GM23338 (cell line): ENCODE measurements at regions not wholly inside any gene's neighbourhood (a gene's known extent, or its start where the extent isn't known, plus 50 kb on each side); places are given as distances from the start of the nearest gene placed in this dataset.

Experiments used
- ATAC-seq: fragments of 200-7000 bp; cut with Tn5 transposase; 3 replicates; pipeline ENCODE4 v1.9.1; 2020
- DNase-seq: peaks from one replicate; pipeline ENCODE4 v3.0.0-alpha.2; 2015; ENCODE audit warnings: low spot score
- H2AFZ ChIP-seq: fragments of 200-600 bp; sonication (generic); 2 replicates; pipeline ENCODE4 v1.8.0; 2016; ENCODE audit warnings: antibody characterized with exemption, mild to moderate bottlenecking, moderate library complexity
- H3F3A ChIP-seq: fragments of 200-600 bp; sonication (generic); replicated peaks from 2 replicates; pipeline ENCODE4 v1.8.0; 2017; ENCODE audit warnings: antibody characterized with exemption, mixed run types, low read depth
- H3K27ac ChIP-seq: fragments of 200-600 bp; sonication (generic); 2 replicates; pipeline ENCODE4 v1.6.1; 2016; ENCODE audit warnings: low read depth
- H3K27me3 ChIP-seq: fragments of 200-600 bp; sonication (generic); 2 replicates; pipeline ENCODE4 v1.8.0; 2016; ENCODE audit warnings: mild to moderate bottlenecking, mixed run types, moderate library complexity; ENCODE audit not compliant: insufficient read depth
- H3K36me3 ChIP-seq: fragments of 200-600 bp; sonication (generic); 2 replicates; pipeline ENCODE4 v1.8.0; 2016; ENCODE audit warnings: mild to moderate bottlenecking; ENCODE audit not compliant: insufficient read depth
- H3K4me1 ChIP-seq: fragments of 200-600 bp; sonication (generic); 2 replicates; pipeline ENCODE4 v1.8.0; 2016; ENCODE audit warnings: mild to moderate bottlenecking, moderate library complexity; ENCODE audit not compliant: insufficient read depth
- H3K4me2 ChIP-seq: fragments of 200-600 bp; sonication (generic); 2 replicates; pipeline ENCODE4 v1.7.1; 2017; ENCODE audit warnings: mixed run types
- H3K4me3 ChIP-seq: fragments of 200-600 bp; sonication (generic); 2 replicates; pipeline ENCODE4 v1.6.1; 2016; ENCODE audit warnings: mixed run types
- H3K79me2 ChIP-seq: fragments of 200-600 bp; sonication (generic); replicated peaks from 2 replicates; pipeline ENCODE4 v1.8.0; 2017; ENCODE audit warnings: mild to moderate bottlenecking; ENCODE audit not compliant: insufficient read depth
- H3K9me2 ChIP-seq: fragments of 200-600 bp; sonication (generic); 2 replicates; pipeline ENCODE4 v1.8.0; 2017; ENCODE audit not compliant: insufficient read depth
- H4K20me1 ChIP-seq: fragments of 200-600 bp; sonication (generic); replicated peaks from 2 replicates; pipeline ENCODE4 v1.8.0; 2017; ENCODE audit warnings: mild to moderate bottlenecking; ENCODE audit not compliant: insufficient read depth
- H3K27ac Mint-ChIP-seq: 2 replicates; pipeline ENCODE4 v1.8.0; 2020; ENCODE audit warnings: inconsistent platforms, mild to moderate bottlenecking, moderate library complexity, mixed read lengths
- H3K27me3 Mint-ChIP-seq: 3 replicates; pipeline ENCODE4 v1.8.0; 2022; ENCODE audit warnings: low read depth, mild to moderate bottlenecking, moderate library complexity, mixed read lengths, inconsistent platforms; ENCODE audit not compliant: insufficient read depth, poor library complexity
- H3K36me3 Mint-ChIP-seq: 3 replicates; pipeline ENCODE4 v1.8.0; 2021; ENCODE audit warnings: low read depth, mild to moderate bottlenecking, inconsistent platforms, moderate library complexity, mixed read lengths
- H3K4me1 Mint-ChIP-seq: 3 replicates; pipeline ENCODE4 v1.8.0; 2020; ENCODE audit warnings: mild to moderate bottlenecking, inconsistent platforms, mixed read lengths
- H3K4me3 Mint-ChIP-seq: 3 replicates; pipeline ENCODE4 v1.8.0; 2021; ENCODE audit warnings: moderate library complexity, mild to moderate bottlenecking, inconsistent platforms, mixed read lengths
- H3K9me3 Mint-ChIP-seq: 3 replicates; pipeline ENCODE4 v1.8.0; 2020; ENCODE audit warnings: moderate library complexity, mild to moderate bottlenecking, inconsistent platforms, mixed read lengths
- NANOG ChIP-seq: IDR thresholded peaks from 2 replicates; pipeline ENCODE4 v1.6.1; 2016; ENCODE audit warnings: antibody characterized with exemption, borderline replicate concordance
- POLR2AphosphoS5 ChIP-seq: IDR thresholded peaks from 2 replicates; pipeline ENCODE4 v1.6.1; 2016; ENCODE audit warnings: antibody characterized with exemption, low read depth
- ZNF114 ChIP-seq: fragments of 250-450 bp; sonication (Bioruptor Pico); IDR thresholded peaks from 2 replicates; pipeline ENCODE4 v1.5.0; 2020; ENCODE audit warnings: mild to moderate bottlenecking, moderate library complexity
- ZNF331 ChIP-seq: fragments of 250-450 bp; sonication (Bioruptor Pico); IDR thresholded peaks from 2 replicates; pipeline ENCODE4 v1.5.0; 2020; ENCODE audit warnings: low read depth, mild to moderate bottlenecking, moderate library complexity
- TF ChIP-seq, protein P1 (sequence below): fragments of 250-450 bp; sonication (Bioruptor Pico); IDR thresholded peaks from 2 replicates; pipeline ENCODE4 v1.5.0; 2020; ENCODE audit warnings: mild to moderate bottlenecking, moderate library complexity
- TF ChIP-seq, protein P2 (sequence below), 2 experiments: fragments of 200-600 bp in 1 of 2; sonication (generic) in 1 of 2; conservative IDR thresholded peaks; 2 replicates each; pipeline versions ENCODE4 v1.5.1 to v1.6.1; 2016 to 2017; ENCODE audit warnings: antibody characterized with exemption in 2 of 2, low read depth in 2 of 2, mild to moderate bottlenecking in 2 of 2, moderate library complexity in 1 of 2

DNA sequence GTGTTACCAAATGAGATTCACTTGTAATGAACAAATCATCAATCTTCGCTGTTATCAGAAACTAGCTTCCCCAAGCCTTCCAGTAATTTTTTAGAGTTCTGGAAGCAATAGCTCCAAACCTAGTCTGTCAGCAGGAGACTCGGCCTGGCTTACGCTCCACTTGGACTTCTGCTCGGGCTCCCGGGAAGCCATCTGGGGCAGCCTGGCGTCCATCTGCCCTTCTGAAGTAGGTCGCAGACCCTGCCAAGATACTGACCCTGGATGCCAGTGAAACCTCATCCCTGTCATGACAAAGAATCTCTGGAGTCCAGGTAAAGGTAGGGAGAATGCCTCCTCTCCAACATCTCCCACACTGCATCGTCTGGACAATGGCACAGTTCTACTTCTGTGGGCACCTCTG is 493.8 kb upstream of the ZFP42 start (continued):
- TF ChIP-seq, protein P1, sequence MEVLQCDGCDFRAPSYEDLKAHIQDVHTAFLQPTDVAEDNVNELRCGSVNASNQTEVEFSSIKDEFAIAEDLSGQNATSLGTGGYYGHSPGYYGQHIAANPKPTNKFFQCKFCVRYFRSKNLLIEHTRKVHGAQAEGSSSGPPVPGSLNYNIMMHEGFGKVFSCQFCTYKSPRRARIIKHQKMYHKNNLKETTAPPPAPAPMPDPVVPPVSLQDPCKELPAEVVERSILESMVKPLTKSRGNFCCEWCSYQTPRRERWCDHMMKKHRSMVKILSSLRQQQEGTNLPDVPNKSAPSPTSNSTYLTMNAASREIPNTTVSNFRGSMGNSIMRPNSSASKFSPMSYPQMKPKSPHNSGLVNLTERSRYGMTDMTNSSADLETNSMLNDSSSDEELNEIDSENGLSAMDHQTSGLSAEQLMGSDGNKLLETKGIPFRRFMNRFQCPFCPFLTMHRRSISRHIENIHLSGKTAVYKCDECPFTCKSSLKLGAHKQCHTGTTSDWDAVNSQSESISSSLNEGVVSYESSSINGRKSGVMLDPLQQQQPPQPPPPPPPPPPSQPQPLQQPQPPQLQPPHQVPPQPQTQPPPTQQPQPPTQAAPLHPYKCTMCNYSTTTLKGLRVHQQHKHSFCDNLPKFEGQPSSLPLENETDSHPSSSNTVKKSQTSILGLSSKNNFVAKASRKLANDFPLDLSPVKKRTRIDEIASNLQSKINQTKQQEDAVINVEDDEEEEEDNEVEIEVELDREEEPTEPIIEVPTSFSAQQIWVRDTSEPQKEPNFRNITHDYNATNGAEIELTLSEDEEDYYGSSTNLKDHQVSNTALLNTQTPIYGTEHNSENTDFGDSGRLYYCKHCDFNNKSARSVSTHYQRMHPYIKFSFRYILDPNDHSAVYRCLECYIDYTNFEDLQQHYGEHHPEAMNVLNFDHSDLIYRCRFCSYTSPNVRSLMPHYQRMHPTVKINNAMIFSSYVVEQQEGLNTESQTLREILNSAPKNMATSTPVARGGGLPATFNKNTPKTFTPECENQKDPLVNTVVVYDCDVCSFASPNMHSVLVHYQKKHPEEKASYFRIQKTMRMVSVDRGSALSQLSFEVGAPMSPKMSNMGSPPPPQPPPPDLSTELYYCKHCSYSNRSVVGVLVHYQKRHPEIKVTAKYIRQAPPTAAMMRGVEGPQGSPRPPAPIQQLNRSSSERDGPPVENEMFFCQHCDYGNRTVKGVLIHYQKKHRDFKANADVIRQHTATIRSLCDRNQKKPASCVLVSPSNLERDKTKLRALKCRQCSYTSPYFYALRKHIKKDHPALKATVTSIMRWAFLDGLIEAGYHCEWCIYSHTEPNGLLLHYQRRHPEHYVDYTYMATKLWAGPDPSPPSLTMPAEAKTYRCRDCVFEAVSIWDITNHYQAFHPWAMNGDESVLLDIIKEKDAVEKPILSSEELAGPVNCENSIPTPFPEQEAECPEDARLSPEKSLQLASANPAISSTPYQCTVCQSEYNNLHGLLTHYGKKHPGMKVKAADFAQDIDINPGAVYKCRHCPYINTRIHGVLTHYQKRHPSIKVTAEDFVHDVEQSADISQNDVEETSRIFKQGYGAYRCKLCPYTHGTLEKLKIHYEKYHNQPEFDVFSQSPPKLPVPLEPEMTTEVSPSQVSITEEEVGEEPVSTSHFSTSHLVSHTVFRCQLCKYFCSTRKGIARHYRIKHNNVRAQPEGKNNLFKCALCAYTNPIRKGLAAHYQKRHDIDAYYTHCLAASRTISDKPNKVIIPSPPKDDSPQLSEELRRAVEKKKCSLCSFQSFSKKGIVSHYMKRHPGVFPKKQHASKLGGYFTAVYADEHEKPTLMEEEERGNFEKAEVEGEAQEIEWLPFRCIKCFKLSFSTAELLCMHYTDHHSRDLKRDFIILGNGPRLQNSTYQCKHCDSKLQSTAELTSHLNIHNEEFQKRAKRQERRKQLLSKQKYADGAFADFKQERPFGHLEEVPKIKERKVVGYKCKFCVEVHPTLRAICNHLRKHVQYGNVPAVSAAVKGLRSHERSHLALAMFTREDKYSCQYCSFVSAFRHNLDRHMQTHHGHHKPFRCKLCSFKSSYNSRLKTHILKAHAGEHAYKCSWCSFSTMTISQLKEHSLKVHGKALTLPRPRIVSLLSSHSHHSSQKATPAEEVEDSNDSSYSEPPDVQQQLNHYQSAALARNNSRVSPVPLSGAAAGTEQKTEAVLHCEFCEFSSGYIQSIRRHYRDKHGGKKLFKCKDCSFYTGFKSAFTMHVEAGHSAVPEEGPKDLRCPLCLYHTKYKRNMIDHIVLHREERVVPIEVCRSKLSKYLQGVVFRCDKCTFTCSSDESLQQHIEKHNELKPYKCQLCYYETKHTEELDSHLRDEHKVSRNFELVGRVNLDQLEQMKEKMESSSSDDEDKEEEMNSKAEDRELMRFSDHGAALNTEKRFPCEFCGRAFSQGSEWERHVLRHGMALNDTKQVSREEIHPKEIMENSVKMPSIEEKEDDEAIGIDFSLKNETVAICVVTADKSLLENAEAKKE (CRISPR knock-in tag), result no peak
- TF ChIP-seq ZNF114 (CRISPR knock-in tag), result no peak
- TF ChIP-seq ZNF331 (CRISPR knock-in tag), result no peak
- TF ChIP-seq, protein P2, sequence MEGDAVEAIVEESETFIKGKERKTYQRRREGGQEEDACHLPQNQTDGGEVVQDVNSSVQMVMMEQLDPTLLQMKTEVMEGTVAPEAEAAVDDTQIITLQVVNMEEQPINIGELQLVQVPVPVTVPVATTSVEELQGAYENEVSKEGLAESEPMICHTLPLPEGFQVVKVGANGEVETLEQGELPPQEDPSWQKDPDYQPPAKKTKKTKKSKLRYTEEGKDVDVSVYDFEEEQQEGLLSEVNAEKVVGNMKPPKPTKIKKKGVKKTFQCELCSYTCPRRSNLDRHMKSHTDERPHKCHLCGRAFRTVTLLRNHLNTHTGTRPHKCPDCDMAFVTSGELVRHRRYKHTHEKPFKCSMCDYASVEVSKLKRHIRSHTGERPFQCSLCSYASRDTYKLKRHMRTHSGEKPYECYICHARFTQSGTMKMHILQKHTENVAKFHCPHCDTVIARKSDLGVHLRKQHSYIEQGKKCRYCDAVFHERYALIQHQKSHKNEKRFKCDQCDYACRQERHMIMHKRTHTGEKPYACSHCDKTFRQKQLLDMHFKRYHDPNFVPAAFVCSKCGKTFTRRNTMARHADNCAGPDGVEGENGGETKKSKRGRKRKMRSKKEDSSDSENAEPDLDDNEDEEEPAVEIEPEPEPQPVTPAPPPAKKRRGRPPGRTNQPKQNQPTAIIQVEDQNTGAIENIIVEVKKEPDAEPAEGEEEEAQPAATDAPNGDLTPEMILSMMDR (conservative IDR thresholded peaks at IDR 0.05; ENCODE audit: low read depth in 2 of 2), result no peak

DNA sequence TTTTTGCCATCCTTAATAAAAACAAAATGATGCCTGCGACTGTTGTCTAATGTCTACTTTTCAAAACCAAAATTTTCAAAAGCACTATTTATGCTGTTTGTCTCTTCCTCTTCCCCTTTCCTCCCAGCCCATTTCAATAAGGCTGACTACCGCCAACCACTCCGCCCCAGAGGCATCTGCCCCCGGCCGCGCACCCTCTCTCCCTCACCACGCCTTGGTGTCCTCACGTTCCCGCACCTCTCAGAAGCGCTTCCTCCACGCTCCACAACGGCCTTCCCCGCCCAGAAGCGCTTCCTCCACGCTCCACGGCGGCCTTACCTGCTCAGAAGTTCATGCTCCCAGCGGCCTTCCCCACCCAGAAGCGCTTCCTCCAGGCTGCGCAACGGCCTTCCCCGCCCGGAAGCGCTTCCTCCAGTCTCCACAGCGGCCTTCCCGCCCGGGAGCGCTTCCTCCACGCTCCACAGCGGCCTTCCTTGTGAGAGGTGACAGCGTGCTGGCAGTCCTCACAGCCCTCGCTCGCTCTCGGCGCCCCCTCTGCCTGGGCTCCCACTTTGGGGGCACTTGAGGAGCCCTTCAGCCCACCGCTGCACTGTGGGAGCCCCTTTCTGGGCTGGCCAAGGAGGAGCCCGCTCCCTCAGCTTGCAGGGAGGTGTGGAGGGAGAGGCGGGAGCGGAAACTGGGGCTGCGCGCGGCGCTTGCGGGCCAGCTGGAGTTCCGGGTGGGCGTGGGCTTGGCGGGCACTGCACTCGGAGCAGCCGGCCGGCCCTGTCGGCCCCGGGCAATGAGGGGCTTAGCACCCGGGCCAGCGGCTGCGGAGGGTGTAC is 490.4 kb upstream of the ZFP42 start:
- Histone ChIP-seq H3K36me3 (no peaks in the 10 kb centered on the region), H3F3A (no peaks in the 10 kb centered on the region), H3K4me1 (no peaks in the 10 kb centered on the region), H3K27ac (no peak overlapping the region), H3K27me3 (no peaks in the 10 kb centered on the region), H3K79me2 (0 out of 2 replicates have a peak, but pooled peaks cover 3% of the 10 kb centered on the region), H2AFZ (no peak overlapping the region), H3K9me2 (peaks cover 4% of the 10 kb centered on the region; the same call in 1 of the 2 replicates), H4K20me1 (no peaks in the 10 kb centered on the region), H3K4me3 (peak overlapping the region; percentile 48), H3K4me2 (peak overlapping the region; percentile 15; the same call in 1 of the 2 replicates)
- peaks cover 4% of the 10 kb centered on the region for H3K27me3 Mint-ChIP-seq
- H3K27ac Mint-ChIP-seq, result no peak overlapping the region
- peaks cover 3% of the 10 kb centered on the region for H3K4me1 Mint-ChIP-seq
- ATAC-seq (peak; percentile 89), DNase-seq (peak; percentile 32)
- H3K36me3 Mint-ChIP-seq, result peaks cover 3% of the 10 kb centered on the region; the same call in 2 of the 3 replicates
- H3K9me3 Mint-ChIP-seq, result no peaks in the 10 kb centered on the region
- peak overlapping the region; percentile 88 for H3K4me3 Mint-ChIP-seq
- TF ChIP-seq, protein P1 (CRISPR knock-in tag), result no peak
- TF ChIP-seq POLR2AphosphoS5, result no peak
- no peak for TF ChIP-seq NANOG
- no peak for TF ChIP-seq ZNF114 (CRISPR knock-in tag)
